ENCODE measurements at regions not wholly inside any gene's neighbourhood (a gene's known extent, or its start where the extent isn't known, plus 50 kb on each side); places are given as distances from the start of the nearest gene placed in this dataset.

GRCh38 chr6:100210137-100211117, 216.4 kb upstream of the MCHR2 start:
- Histone ChIP-seq H3K27me3 (replicated peaks in 1 of 2; ENCODE audit: control insufficient read depth in 2 of 2, insufficient read depth in 2 of 2, low read length in 1 of 2) (no peaks in the 10 kb centered on the region; a peak in 1 of 4 replicates), H3K4me1 (ENCODE audit: control insufficient read depth, insufficient read depth, low read length) (no peaks in the 10 kb centered on the region), H3K36me3 (ENCODE audit: control insufficient read depth in 2 of 2, insufficient read depth in 2 of 2, low read length in 1 of 2) (no peaks in the 10 kb centered on the region), H3K9me3 (replicated peaks; ENCODE audit: control insufficient read depth, insufficient read depth, low read length) (no peaks in the 10 kb centered on the region), H3K27ac (ENCODE audit: control insufficient read depth, insufficient read depth) (no peak overlapping the region), H3K9ac (ENCODE audit: control insufficient read depth, insufficient read depth, low read length) (no peak overlapping the region), H3K79me2 (ENCODE audit: control insufficient read depth, insufficient read depth, low read length) (no peaks in the 10 kb centered on the region), H4K20me1 (ENCODE audit: control insufficient read depth, insufficient read depth) (no peaks in the 10 kb centered on the region), H2AFZ (ENCODE audit: control insufficient read depth, low read depth, low read length) (no peak overlapping the region), H3K4me3 (no peak overlapping the region), H3K4me2 (ENCODE audit: control insufficient read depth, insufficient read depth) (no peak overlapping the region)
- intact Hi-C loops (cut with micrococcal nuclease; ENCODE audit: unreplicated experiment) (no loop called here), in situ Hi-C loops (cut with MboI) (no loop called here)
- FAIRE-seq (no peak), ATAC-seq (no peak; the same call in 2 of the 3 replicates), DNase-seq (ENCODE audit: low read depth, low spot score) (no peak)
- WGBS (ENCODE audit: insufficient coverage, insufficient replicate concordance, low lambda C conversion rate, missing lambda C conversion rate): 30% methylated on average over 9 of the region's 9 CpGs
- ChIA-PET SMC1A (ENCODE audit: uncharacterized antibody, unreplicated experiment) (no interaction called here), CTCF (interaction anchor here (1.6 kb wide), 2 partner anchors 34 to 103 kb away, joined by 3 to 4 read pairs; no protein-coding TSS in a partner anchor), POLR2A (no interaction called here), RAD21 (ENCODE audit: unreplicated experiment) (no interaction called here)
- no TSS peak for BruUV-seq (replicated peaks)
- TF ChIP-seq SIX5 (IDR thresholded peaks at IDR 0.05; ENCODE audit: low read depth, low read length, severe bottlenecking) (no peak), REST (IDR thresholded peaks at IDR 0.05; ENCODE audit: low read depth, low read length) (no peak), ATF2 (IDR thresholded peaks at IDR 0.05; ENCODE audit: low read length) (no peak), MEF2A (IDR thresholded peaks at IDR 0.05; ENCODE audit: insufficient read depth, low read depth, low read length) (no peak), CUX1 (IDR thresholded peaks at IDR 0.05; ENCODE audit: insufficient replicate concordance, low read depth, low read length) (no peak), JUND (IDR thresholded peaks at IDR 0.05; ENCODE audit: low read depth, low read length) (no peak), E4F1 (IDR thresholded peaks at IDR 0.05; ENCODE audit: borderline replicate concordance, partially characterized antibody) (no peak), IKZF1 (conservative IDR thresholded peaks at IDR 0.05) (no peak), CREB1 (IDR thresholded peaks at IDR 0.05; ENCODE audit: low read depth) (no peak)

Data from GM12878 (cell line).